GM12874 (cell line): ENCODE measurements at regions not wholly inside any gene's neighbourhood (a gene's known extent, or its start where the extent isn't known, plus 50 kb on each side); places are given as distances from the start of the nearest gene placed in this dataset.

ENCODE experiments used
- TF ChIP-seq, protein P1 (sequence below): IDR thresholded peaks from 2 replicates; pipeline ENCODE4 v1.5.1; 2011; ENCODE audit warnings: low read depth, mild to moderate bottlenecking, control low read depth, low read length, moderate library complexity; ENCODE audit not compliant: insufficient read depth

- TF ChIP-seq, protein P1, sequence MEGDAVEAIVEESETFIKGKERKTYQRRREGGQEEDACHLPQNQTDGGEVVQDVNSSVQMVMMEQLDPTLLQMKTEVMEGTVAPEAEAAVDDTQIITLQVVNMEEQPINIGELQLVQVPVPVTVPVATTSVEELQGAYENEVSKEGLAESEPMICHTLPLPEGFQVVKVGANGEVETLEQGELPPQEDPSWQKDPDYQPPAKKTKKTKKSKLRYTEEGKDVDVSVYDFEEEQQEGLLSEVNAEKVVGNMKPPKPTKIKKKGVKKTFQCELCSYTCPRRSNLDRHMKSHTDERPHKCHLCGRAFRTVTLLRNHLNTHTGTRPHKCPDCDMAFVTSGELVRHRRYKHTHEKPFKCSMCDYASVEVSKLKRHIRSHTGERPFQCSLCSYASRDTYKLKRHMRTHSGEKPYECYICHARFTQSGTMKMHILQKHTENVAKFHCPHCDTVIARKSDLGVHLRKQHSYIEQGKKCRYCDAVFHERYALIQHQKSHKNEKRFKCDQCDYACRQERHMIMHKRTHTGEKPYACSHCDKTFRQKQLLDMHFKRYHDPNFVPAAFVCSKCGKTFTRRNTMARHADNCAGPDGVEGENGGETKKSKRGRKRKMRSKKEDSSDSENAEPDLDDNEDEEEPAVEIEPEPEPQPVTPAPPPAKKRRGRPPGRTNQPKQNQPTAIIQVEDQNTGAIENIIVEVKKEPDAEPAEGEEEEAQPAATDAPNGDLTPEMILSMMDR = no peak
Measured at GRCh38 chr22:48105259-48105658, 1342.8 kb downstream of the TBC1D22A start.

GRCh38 chr22:48104766-48105165 lies 1342.3 kb downstream of the TBC1D22A start:
- TF ChIP-seq, protein P1 = no peak

- TF ChIP-seq, protein P1 = no peak
Measured at GRCh38 chr22:48104102-48104738, 1341.8 kb downstream of the TBC1D22A start.

DNA sequence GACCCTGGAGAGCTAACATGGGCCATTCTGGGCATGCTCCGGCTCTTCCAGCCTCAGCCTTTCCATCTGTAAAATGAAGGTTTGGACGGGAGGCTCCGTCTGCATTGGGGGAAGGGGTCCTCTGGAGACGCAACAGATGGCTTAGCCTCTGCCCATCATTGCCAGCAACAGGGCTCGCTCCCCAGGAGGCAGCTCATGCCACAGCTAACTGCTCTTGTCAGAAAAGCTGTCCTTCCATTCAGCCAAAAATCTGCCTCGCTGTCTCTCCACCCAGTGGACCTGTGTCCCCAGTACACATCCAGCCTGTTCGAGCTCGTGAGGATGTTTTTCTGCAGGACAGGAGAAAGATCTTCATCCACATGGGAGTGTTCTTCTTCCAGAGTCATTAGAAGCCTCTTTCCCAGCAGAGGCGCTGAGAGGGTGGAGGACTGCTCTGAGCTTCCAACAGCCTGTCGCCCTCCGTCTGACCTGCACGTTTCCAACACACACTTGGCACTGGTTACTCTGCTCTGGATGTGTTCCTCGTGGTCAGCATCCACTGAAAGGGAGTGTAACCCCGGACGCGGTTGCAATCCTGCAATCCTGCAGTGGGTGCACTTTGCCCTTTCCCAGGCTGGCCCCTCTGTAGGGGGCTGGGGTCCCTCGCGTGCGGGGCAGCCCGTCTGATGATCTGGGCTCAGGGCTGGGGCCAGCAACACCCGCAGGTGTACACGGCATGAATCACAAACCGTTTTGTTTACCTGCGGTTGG lies 1340.9 kb downstream of the TBC1D22A start:
- TF ChIP-seq, protein P1 = no peak

DNA sequence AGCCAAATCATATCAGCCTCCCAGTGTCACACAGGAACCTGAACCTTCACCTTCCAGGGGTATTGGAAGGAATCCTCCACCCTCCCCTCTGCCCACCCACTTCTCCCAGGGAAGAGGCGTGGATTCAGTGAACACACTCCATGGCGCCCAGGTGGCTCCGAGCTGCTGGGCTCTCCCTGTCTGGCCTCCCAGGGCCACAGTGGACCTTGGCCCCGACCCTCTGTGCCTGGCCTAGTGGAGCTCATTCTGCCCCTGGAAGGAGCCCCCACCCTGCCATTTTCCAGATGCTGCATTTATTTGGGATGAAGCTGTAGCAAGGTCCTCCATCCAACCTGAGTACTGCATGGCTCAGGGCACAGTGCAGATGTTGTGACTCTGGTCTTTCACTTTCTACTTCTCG lies 1340.1 kb downstream of the TBC1D22A start:
- TF ChIP-seq, protein P1 = no peak

GRCh38 chr22:48101704-48102103 lies 1339.3 kb downstream of the TBC1D22A start:
- TF ChIP-seq, protein P1 = no peak

DNA sequence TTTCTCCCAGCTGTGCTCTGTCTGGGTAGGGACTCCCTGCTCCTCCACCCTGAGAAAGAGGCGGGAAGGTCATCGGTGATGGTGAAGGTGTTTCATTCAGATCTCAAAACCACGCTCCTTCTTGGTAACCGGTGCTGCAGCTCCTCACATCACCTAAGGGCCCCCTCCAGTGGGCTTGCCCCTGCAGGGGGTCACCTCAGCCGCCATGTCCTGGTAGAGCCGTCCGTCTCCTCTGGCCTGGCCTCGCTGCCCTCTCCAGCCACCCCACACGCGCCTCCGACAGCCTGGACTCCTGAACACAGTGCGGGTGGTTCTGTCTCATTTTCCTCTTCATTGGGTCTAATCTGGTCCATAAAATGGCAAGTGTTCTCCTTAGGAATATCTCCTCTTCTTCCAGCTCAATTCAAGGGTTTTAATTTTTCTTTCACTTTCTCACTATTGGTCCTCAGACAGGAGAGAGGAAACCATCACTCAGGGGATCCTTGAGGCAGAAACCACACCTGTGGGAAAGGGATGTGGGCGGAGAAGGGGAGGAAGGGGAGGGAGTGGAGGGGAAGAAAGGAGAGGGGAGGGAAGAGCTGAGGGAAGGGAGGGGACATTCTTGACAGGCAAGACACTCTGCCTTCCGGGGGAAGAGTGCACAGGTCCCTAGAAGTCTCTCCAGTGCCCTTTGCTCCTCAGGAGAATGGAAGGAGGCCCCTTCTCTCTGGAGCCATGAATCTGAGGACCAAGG lies 1338.4 kb downstream of the TBC1D22A start:
- TF ChIP-seq, protein P1 = no peak
